T-helper 17 cell (primary cell): ENCODE measurements at regions not wholly inside any gene's neighbourhood (a gene's known extent, or its start where the extent isn't known, plus 50 kb on each side); places are given as distances from the start of the nearest gene placed in this dataset.

Source experiments
- ATAC-seq: fragments of 150-1000 bp; cut with Tn5 transposase; 2 replicates; pipeline ENCODE4 v1.10.0; 2021; ENCODE audit warnings: mild to moderate bottlenecking, moderate library complexity
- DNase-seq, 3 donors: peaks; one replicate each; pipeline versions ENCODE4 v3.0.0 to v3.0.0-alpha.2; 2020 to 2021
- H3K9me3 ChIP-seq: one replicate; pipeline ENCODE4 v1.7.0; 2013; ENCODE audit warnings: low read length, mild to moderate bottlenecking; ENCODE audit not compliant: control insufficient read depth, poor library complexity, severe bottlenecking
- H3K27ac Mint-ChIP-seq: one replicate; pipeline ENCODE4 v1.8.0; 2022; ENCODE audit warnings: mild to moderate bottlenecking, moderate library complexity, mixed read lengths
- H3K27me3 Mint-ChIP-seq: one replicate; pipeline ENCODE4 v1.8.0; 2022; ENCODE audit warnings: mixed read lengths
- H3K36me3 Mint-ChIP-seq: one replicate; pipeline ENCODE4 v1.8.0; 2022; ENCODE audit warnings: low read depth, mixed read lengths
- H3K4me1 Mint-ChIP-seq: one replicate; pipeline ENCODE4 v1.8.0; 2022; ENCODE audit warnings: mild to moderate bottlenecking, mixed read lengths
- H3K4me3 Mint-ChIP-seq: one replicate; pipeline ENCODE4 v1.8.0; 2022; ENCODE audit warnings: mild to moderate bottlenecking, moderate library complexity, mixed read lengths

DNA sequence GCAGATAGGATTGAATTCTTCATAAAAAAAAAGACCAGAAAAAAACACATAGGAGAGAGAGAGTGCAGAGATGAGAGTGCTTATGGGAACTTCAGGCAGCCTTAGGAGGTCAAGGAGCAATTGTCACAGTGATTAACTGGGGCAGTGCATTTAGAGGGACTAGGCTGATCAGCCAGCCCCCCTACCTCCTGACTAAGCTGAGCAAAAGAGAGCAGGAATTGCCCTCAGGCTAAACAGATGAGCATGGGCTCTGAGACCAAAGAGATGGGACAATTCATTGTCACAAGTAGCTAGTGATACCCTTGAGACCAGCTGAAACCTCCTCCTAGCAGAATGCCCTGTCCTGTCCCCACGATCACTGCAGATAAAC, 124.0 kb downstream of the BTG1 start:
- H3K36me3 Mint-ChIP-seq: no peaks in the 10 kb centered on the region
- no peaks in the 10 kb centered on the region for H3K9me3 ChIP-seq
- H3K4me3 Mint-ChIP-seq: no peak overlapping the region
- no peaks in the 10 kb centered on the region for H3K27me3 Mint-ChIP-seq
- DNase-seq (no peak), ATAC-seq (no peak)
- H3K27ac Mint-ChIP-seq: peak overlapping the region; percentile 34
- H3K4me1 Mint-ChIP-seq: peaks cover 15% of the 10 kb centered on the region

DNA sequence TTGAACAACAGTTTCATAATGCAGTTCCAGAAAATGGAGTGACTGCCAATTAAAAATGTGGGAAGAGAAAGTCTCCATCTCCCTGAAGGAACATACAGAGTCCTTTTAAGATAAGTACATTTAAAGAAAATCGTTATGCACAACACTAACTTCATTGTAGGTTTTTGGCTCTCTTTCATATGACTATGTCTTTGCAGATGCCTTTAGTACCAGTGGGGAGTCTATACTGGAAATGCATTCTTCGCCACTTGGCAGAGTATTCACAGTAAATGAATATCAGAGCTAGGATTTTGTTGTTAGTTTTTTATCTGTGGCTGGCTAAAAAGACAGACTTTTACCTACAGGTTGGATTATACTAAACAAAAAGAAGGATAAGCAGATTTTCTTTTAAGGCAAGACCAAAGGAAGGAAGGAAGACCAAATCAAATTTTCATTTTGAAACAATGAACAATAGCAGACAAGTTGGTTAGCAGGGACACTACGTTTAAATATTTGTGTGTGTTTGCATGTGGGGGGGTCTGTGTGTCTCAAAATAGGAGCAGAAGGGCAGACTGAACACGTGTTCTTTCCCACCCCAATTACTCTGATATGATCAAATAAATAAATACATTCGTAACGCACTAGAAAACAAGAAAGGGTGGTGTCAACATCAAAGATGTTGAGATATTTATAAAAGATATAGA, 124.5 kb downstream of the BTG1 start:
- H3K4me1 Mint-ChIP-seq: peaks cover 15% of the 10 kb centered on the region
- peak overlapping the region; percentile 28 for H3K4me3 Mint-ChIP-seq
- no peak for ATAC-seq
- H3K36me3 Mint-ChIP-seq: no peaks in the 10 kb centered on the region
- H3K27ac Mint-ChIP-seq: peak overlapping the region; percentile 34
- H3K27me3 Mint-ChIP-seq: no peaks in the 10 kb centered on the region
- no peaks in the 10 kb centered on the region for H3K9me3 ChIP-seq
- DNase-seq: no peak

DNA sequence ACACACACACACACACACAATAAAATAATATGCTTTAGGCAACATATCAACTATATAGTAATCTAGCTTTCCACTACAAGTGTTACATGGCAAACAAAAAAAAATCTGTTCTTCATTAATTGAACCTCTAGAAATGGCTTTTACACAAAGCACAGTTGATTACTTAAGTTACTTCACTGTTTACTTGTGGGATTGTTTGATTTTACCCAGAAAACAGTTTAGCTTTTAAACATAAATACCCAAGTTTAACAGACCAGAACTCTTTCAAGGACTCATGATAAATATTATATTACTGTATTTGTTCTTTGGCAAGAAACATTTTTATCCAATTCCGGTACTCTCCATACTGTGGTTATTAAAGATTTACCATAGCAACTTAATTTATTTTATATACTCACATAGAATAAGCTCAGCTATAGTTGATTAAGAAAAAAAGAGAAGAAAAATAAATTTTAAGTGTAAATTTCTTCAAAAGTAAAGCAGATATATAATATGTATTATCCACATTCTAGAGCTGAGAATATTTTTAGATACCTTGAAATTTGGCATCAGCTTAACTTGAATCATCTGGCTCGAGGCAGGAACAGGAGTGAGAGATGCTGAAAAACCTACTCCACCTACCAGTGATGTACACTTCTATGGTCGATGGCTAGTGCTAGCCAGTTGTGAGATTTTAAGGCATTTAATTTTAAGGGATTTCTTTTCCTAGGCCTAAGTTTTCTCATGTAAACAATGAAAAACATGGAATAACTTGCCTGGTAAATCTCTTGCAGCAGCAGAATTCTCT, 126.0 kb downstream of the BTG1 start:
- Mint-ChIP-seq H3K27me3 (no peaks in the 10 kb centered on the region), H3K27ac (no peak overlapping the region), H3K4me3 (no peak overlapping the region), H3K36me3 (no peaks in the 10 kb centered on the region), H3K4me1 (peaks cover 13% of the 10 kb centered on the region)
- H3K9me3 ChIP-seq: no peaks in the 10 kb centered on the region
- ATAC-seq (no peak), DNase-seq (no peak)

DNA sequence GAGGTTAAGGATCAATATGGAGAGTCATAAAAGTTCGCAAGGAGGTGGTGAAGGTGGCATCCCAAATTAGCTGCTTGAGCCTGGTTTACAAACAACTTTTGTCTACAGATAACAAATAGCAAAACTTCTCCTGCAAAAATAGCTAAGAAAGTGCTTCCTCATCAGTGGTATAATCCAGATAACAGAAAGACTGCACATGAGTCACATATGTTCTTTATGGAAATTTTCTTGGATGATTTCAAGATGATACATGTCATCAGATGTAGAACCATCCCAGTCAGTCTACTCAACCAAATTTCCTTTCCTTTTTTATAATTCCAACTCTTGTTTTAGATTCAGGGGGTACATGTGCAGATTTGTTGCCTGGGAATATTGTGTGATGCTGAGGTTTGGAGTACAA, 133.0 kb downstream of the BTG1 start:
- no peaks in the 10 kb centered on the region for H3K27me3 Mint-ChIP-seq
- ATAC-seq: no peak

DNA sequence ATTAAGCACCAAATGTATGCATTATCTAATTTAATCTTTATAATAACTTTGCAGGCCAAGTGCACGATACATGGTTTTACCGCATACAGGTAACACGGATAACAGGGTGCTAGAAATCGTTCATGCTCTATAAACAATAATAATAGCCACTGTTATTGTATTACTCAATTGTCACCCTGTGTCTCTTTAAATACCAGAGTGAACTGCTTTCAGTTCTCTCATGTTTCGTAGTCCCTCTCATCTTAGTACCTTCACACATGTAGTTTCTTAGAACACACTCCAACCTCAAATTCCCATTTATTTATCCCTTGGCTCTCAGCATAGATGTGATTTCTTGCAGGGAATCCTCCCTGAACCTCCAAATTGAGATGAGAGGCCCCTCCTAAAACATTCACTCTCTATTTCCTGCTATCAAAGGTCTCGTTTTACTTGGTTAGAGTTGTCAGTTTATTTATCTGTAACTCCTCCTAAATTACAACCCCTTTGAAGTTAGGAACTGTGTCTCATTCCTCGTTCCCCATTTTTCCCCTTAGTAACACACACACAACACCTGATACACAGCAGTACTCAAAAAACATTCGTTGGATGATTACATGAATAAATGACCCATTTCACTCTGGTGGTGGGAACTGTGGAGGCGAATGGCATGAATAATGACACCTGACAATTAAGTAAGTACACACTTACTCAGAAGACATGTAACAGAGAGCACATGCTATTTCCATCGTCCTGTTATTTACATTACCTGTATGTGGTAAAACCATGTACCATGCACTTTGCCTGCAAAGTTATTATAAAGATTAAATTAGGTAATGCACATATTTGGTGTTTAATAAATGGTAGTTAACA, 134.6 kb downstream of the BTG1 start:
- no peak for DNase-seq
- Mint-ChIP-seq H3K4me1 (peaks cover 17% of the 10 kb centered on the region), H3K27ac (peak overlapping the region; percentile 88), H3K27me3 (no peaks in the 10 kb centered on the region), H3K36me3 (no peaks in the 10 kb centered on the region), H3K4me3 (peak overlapping the region; percentile 77)
- H3K9me3 ChIP-seq: no peaks in the 10 kb centered on the region
- peak; percentile 28 for ATAC-seq

More for the DNA sequence above, 133.0 kb downstream of the BTG1 start:
- Mint-ChIP-seq H3K36me3 (no peaks in the 10 kb centered on the region), H3K4me1 (peaks cover 17% of the 10 kb centered on the region), H3K4me3 (no peak overlapping the region), H3K27ac (no peak overlapping the region)
- no peaks in the 10 kb centered on the region for H3K9me3 ChIP-seq
- DNase-seq: no peak

DNA sequence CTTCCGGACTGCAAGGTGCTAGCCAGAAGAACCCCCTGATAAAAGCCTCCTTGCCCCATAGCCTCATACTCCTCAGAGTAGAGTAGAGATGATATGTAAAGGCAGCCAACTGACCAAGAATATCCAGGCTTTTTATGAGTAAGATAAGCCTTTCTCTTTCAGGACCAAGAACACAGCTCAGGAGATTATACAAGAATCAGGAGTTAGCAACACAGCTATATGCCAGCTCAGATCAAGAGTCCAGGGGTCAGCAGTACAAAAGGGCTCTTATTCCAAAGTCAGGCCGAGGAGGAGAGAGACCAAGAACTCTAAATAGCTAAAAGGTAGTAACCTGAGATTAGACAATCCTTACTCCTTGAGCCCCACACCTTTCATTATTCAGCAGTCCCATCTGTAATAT, 135.3 kb downstream of the BTG1 start:
- ATAC-seq (no peak), DNase-seq (no peak)
- H3K27me3 Mint-ChIP-seq: no peaks in the 10 kb centered on the region
- no peaks in the 10 kb centered on the region for H3K9me3 ChIP-seq
- H3K36me3 Mint-ChIP-seq: no peaks in the 10 kb centered on the region
- H3K4me3 Mint-ChIP-seq: no peak overlapping the region
- H3K4me1 Mint-ChIP-seq: peaks cover 17% of the 10 kb centered on the region
- peak overlapping the region; percentile 88 for H3K27ac Mint-ChIP-seq

DNA sequence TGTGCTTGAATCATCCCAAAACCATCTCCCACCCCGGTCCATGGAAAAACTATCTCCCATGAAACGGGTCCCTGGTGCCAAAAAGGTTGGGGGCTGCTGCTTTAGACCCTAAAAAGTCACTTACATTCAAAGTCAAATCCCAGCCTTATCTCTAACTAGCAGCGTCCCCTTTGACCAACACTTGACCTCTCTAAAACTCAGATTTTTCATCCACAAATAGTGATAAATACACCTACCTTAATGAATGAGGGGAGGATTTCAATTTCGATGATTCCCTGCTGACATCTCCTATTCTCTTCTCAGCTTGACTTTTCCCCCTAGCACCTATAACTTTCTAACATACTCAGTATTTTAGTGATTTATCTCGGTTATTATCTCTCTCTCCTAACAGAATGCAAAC, 137.3 kb downstream of the BTG1 start:
- H3K9me3 ChIP-seq: no peaks in the 10 kb centered on the region
- no peak for DNase-seq
- peak overlapping the region; percentile 35 for H3K27ac Mint-ChIP-seq
- peaks cover 19% of the 10 kb centered on the region for H3K4me1 Mint-ChIP-seq
- H3K27me3 Mint-ChIP-seq: no peaks in the 10 kb centered on the region
- H3K4me3 Mint-ChIP-seq: peak overlapping the region; percentile 34
- no peaks in the 10 kb centered on the region for H3K36me3 Mint-ChIP-seq
- ATAC-seq: no peak

DNA sequence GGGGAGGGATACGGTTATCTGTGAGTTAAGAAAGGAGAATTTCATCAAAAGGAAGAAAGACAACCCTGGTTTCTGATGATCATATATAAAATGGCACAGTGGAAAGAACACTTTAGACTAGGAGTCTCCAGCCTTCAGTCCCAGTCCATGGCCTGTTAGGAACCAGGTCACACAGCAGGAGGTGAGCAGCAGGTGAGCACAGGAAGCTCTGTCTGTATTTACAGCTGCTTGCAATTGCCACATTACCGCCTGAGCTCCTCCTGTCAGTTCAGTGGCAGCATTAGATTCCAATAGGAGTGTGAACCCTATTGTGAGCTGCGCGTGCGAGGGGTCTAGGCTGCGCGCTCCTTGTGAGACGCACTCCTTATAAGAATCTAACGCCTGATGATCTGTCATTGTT, 137.9 kb downstream of the BTG1 start:
- ATAC-seq (no peak), DNase-seq (no peak)
- Mint-ChIP-seq H3K36me3 (no peaks in the 10 kb centered on the region), H3K27ac (peak overlapping the region; percentile 19), H3K4me1 (peaks cover 19% of the 10 kb centered on the region), H3K27me3 (no peaks in the 10 kb centered on the region), H3K4me3 (no peak overlapping the region)
- H3K9me3 ChIP-seq: no peaks in the 10 kb centered on the region

DNA sequence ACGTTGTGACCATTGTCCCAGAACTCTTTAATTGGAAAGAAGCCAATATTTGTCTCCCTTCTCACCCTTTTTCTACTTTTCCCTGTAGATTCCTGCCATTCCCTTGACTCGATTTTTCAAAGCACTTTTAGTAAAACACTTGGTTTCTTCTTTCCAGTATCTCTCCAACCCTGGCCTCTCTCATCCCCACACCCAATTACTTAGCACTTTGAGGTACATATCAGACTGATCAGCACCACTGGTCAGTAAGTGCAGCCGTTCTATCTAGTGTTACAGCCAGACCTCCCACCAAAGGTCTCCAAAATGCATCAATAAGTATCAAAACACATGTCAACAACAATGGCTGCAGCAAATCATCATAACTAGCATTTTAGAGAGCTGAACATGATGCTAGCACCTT, 141.9 kb downstream of the BTG1 start:
- Mint-ChIP-seq H3K27ac (no peak overlapping the region), H3K4me3 (no peak overlapping the region)
- H3K9me3 ChIP-seq: no peaks in the 10 kb centered on the region

DNA sequence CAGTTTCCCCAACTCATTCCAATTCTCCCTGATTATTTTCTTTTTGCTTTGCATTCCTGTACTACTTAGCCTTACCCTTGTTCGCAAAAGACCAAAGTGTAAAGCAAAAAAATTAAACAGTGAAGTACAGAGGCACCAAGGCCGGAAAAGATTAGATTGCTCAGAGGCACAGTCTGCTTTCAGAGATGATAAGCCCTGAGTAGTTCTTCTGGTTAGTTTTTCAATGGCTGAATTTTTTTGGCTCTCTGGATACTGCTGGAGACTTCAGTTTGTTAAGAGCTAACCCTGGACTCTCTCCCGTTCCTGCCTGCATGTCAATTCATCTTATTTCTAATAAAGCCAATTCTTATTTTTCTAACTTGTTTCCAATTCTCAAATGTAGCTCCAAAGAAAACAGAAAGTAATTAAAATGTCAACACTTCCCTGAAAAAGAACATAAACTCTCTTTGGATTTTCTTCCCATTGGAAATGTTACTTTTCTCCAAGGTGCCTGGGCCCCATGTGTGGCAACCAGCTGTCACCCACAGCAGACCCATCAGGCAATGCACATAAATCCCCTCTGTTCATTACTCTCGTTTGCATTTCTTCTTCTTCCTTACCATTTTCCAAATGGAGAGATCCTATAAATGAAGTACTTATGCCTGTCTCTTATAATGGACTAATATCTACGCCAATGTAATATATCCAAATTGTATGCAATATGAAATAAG, 142.8 kb downstream of the BTG1 start:
- Mint-ChIP-seq H3K36me3 (peaks cover 3% of the 10 kb centered on the region), H3K27me3 (no peaks in the 10 kb centered on the region), H3K27ac (peak overlapping the region; percentile 30), H3K4me3 (no peak overlapping the region), H3K4me1 (peaks cover 14% of the 10 kb centered on the region)
- no peak for DNase-seq
- ATAC-seq: no peak
- no peaks in the 10 kb centered on the region for H3K9me3 ChIP-seq

More for the DNA sequence above, 141.9 kb downstream of the BTG1 start:
- H3K36me3 Mint-ChIP-seq: no peaks in the 10 kb centered on the region
- no peak for DNase-seq
- peaks cover 15% of the 10 kb centered on the region for H3K4me1 Mint-ChIP-seq
- no peak for ATAC-seq
- no peaks in the 10 kb centered on the region for H3K27me3 Mint-ChIP-seq

DNA sequence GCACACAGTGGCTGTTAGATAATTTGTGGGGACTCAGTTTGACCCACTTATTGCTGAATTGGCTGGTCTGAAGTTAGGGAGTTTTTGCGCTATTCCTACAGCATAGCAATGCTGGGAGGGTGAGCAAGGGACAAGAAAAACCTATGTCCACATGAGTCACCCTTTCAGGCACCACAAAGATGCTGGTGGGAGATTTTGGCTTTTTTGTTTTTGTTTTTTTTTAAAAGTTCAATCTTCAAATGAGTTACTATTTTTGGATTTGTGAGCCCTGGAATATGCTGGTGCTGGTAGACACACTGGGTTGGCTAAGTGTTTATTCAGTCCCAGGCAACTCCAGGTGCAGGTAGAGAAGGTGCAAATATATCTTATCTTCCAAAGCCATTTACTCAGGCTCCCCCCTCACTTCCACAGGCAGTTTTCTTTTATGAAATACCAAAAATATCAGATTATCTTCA, 143.4 kb downstream of the BTG1 start:
- ATAC-seq (no peak), DNase-seq (no peak)
- H3K36me3 Mint-ChIP-seq: peaks cover 3% of the 10 kb centered on the region
- H3K4me1 Mint-ChIP-seq: peaks cover 14% of the 10 kb centered on the region
- no peaks in the 10 kb centered on the region for H3K27me3 Mint-ChIP-seq
- no peaks in the 10 kb centered on the region for H3K9me3 ChIP-seq
- no peak overlapping the region for H3K4me3 Mint-ChIP-seq
- peak overlapping the region; percentile 30 for H3K27ac Mint-ChIP-seq

DNA sequence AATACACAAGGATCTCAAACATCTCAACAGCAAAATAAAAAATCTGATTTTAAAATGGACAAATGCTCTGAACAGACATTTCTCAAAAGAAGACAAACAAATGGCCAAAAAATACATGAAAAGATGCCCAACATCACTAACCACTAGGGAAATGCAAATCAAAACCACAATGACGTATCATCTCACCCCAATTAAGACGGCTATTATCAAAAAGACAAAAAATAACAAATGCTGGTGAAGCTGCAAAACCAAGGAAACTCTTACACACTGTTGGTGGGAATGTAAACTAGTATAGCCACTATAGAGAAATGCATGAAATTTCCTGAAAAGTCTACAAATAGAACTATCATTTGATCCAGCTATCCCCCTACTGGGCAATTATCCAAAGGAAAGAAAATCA, 145.0 kb downstream of the BTG1 start:
- no peaks in the 10 kb centered on the region for H3K27me3 Mint-ChIP-seq
- H3K36me3 Mint-ChIP-seq: peaks cover 3% of the 10 kb centered on the region
- H3K4me3 Mint-ChIP-seq: no peak overlapping the region
- H3K27ac Mint-ChIP-seq: no peak overlapping the region
- no peaks in the 10 kb centered on the region for H3K9me3 ChIP-seq
- ATAC-seq (peak; percentile 51), DNase-seq (no peak)
- peaks cover 14% of the 10 kb centered on the region for H3K4me1 Mint-ChIP-seq

DNA sequence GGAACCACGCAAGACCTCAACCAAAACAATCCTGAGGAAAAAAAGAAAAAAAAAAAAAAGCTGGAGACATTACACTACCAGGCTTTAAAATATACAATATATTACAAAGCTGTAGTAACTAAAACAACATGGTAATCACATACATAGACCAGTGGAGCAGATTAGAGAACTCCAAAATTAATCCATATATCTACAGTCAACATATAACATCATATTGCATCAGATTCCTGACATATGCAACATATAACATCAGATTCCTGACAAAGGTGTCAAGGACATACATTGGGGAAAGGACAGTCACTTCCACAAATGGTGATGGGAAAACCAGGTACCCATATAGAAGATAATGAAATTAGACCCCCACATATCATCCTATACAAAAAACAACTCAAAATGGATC, 145.8 kb downstream of the BTG1 start:
- DNase-seq (no peak), ATAC-seq (no peak)
- no peak overlapping the region for H3K4me3 Mint-ChIP-seq
- H3K9me3 ChIP-seq: no peaks in the 10 kb centered on the region
- H3K27ac Mint-ChIP-seq: no peak overlapping the region
- H3K27me3 Mint-ChIP-seq: no peaks in the 10 kb centered on the region
- peaks cover 12% of the 10 kb centered on the region for H3K4me1 Mint-ChIP-seq
- H3K36me3 Mint-ChIP-seq: peaks cover 3% of the 10 kb centered on the region
